Fibroblast of lung (primary cell): ENCODE measurements at regions not wholly inside any gene's neighbourhood (a gene's known extent, or its start where the extent isn't known, plus 50 kb on each side); places are given as distances from the start of the nearest gene placed in this dataset.
"Not testable (repeated sequence)": the region's sequence is repeated elsewhere in the genome, so short reads cannot be mapped to it uniquely, and the experiment has no call there.

Experiments used
- DNase-seq, 2 donors: peaks; one replicate each; pipeline versions ENCODE4 v3.0.0 to v3.0.0-alpha.2; 2010; ENCODE audit warnings: low read depth in 2 of 2
- H2AFZ ChIP-seq: 2 replicates; pipeline ENCODE4 v1.5.1; 2012; ENCODE audit warnings: low read length, control low read depth, inconsistent platforms
- H3K27ac ChIP-seq: 2 replicates; pipeline ENCODE4 v1.5.1; 2011; ENCODE audit warnings: low read length, control low read depth; ENCODE audit not compliant: insufficient read depth
- H3K27me3 ChIP-seq: 2 replicates; pipeline ENCODE4 v1.5.1; 2011; ENCODE audit warnings: mild to moderate bottlenecking, low read length; ENCODE audit not compliant: control insufficient read depth, insufficient read depth
- H3K36me3 ChIP-seq: 2 replicates; pipeline ENCODE4 v1.5.1; 2011; ENCODE audit warnings: low read length; ENCODE audit not compliant: control insufficient read depth, insufficient read depth
- H3K4me1 ChIP-seq: 2 replicates; pipeline ENCODE4 v1.5.1; 2011; ENCODE audit warnings: low read length; ENCODE audit not compliant: control insufficient read depth, insufficient read depth; ENCODE audit errors: extremely low read depth
- H3K4me2 ChIP-seq: 2 replicates; pipeline ENCODE4 v1.5.1; 2011; ENCODE audit warnings: low read length, control low read depth; ENCODE audit not compliant: insufficient read depth; ENCODE audit errors: extremely low read depth
- H3K4me3 ChIP-seq, 4 experiments: fragments of 200-600 bp in 1 of 4; sonication (generic) in 1 of 4; replicated peaks in 1 of 4; 2 replicates each; pipeline ENCODE4 v1.5.1; 2011 to 2016; ENCODE audit warnings: low read length in 4 of 4, low read depth in 3 of 4, mild to moderate bottlenecking in 3 of 4, control low read depth in 2 of 4, inconsistent platforms in 1 of 4, mixed read lengths in 1 of 4; ENCODE audit not compliant: insufficient read depth in 1 of 4; ENCODE audit errors: control extremely low read depth in 1 of 4
- H3K79me2 ChIP-seq: 2 replicates; pipeline ENCODE4 v1.5.1; 2012; ENCODE audit warnings: mild to moderate bottlenecking, low read length, inconsistent platforms; ENCODE audit not compliant: control insufficient read depth, insufficient read depth
- H3K9ac ChIP-seq: 2 replicates; pipeline ENCODE4 v1.5.1; 2011; ENCODE audit warnings: mild to moderate bottlenecking, low read length, control low read depth; ENCODE audit not compliant: insufficient read depth
- H3K9me3 ChIP-seq: 2 replicates; pipeline ENCODE4 v1.5.1; 2012; ENCODE audit warnings: low read depth, low read length; ENCODE audit not compliant: control insufficient read depth, insufficient read depth
- H4K20me1 ChIP-seq: 2 replicates; pipeline ENCODE4 v1.5.1; 2011; ENCODE audit warnings: low read length; ENCODE audit not compliant: control insufficient read depth, insufficient read depth; ENCODE audit errors: extremely low read depth
- EZH2 ChIP-seq: IDR thresholded peaks from 2 replicates; pipeline ENCODE4 v1.5.1; 2012; ENCODE audit warnings: low read length, control low read depth, mild to moderate bottlenecking; ENCODE audit errors: missing control alignments
- TF ChIP-seq, protein P1 (sequence below), 2 donors: IDR thresholded peaks in 1 of 2; conservative IDR thresholded peaks in 1 of 2; 1 replicate in 1 of 2; 2 replicates in 1 of 2; pipeline ENCODE4 v1.5.1; 2011 to 2012; ENCODE audit warnings: low read length in 2 of 2, control low read depth in 1 of 2, inconsistent platforms in 1 of 2, low read depth in 1 of 2, mild to moderate bottlenecking in 1 of 2

DNA sequence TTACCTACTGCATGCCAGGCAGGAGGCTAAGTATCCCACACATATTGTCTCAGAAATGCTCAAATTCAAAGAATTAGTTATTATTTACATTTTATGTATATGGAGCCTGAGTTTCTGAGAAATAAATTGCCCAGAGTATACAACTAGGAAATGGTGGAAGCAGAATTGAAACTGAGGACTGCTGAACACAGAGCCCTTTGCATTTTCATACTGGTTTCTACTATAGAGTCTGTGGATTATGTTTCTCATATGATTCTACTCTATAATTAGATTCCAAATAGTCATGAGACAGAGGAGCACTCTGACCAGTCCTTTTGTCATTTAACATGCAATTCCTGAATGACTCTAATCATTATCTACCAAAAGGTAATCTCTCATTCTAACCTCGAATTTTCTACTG lies 254.3 kb downstream of the LMBRD1 start:
- H3K79me2 ChIP-seq = no peaks in the 10 kb centered on the region
- no peak overlapping the region for H2AFZ ChIP-seq
- H4K20me1 ChIP-seq = no peaks in the 10 kb centered on the region
- H3K9ac ChIP-seq = no peak overlapping the region
- no peaks in the 10 kb centered on the region for H3K9me3 ChIP-seq
- no peak for DNase-seq
- H3K27ac ChIP-seq = no peak overlapping the region
- no peak overlapping the region for H3K4me2 ChIP-seq
- H3K36me3 ChIP-seq = no peaks in the 10 kb centered on the region
- TF ChIP-seq EZH2 = no peak
- TF ChIP-seq, protein P1, sequence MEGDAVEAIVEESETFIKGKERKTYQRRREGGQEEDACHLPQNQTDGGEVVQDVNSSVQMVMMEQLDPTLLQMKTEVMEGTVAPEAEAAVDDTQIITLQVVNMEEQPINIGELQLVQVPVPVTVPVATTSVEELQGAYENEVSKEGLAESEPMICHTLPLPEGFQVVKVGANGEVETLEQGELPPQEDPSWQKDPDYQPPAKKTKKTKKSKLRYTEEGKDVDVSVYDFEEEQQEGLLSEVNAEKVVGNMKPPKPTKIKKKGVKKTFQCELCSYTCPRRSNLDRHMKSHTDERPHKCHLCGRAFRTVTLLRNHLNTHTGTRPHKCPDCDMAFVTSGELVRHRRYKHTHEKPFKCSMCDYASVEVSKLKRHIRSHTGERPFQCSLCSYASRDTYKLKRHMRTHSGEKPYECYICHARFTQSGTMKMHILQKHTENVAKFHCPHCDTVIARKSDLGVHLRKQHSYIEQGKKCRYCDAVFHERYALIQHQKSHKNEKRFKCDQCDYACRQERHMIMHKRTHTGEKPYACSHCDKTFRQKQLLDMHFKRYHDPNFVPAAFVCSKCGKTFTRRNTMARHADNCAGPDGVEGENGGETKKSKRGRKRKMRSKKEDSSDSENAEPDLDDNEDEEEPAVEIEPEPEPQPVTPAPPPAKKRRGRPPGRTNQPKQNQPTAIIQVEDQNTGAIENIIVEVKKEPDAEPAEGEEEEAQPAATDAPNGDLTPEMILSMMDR (conservative IDR thresholded peaks at IDR 0.05 in 1 of 2, IDR thresholded peaks at IDR 0.05 in 1 of 2; ENCODE audit: low read depth in 1 of 2, low read length in 2 of 2) = no peak
- H3K27me3 ChIP-seq = no peaks in the 10 kb centered on the region
- no peaks in the 10 kb centered on the region for H3K4me1 ChIP-seq
- no peak overlapping the region for H3K4me3 ChIP-seq

DNA sequence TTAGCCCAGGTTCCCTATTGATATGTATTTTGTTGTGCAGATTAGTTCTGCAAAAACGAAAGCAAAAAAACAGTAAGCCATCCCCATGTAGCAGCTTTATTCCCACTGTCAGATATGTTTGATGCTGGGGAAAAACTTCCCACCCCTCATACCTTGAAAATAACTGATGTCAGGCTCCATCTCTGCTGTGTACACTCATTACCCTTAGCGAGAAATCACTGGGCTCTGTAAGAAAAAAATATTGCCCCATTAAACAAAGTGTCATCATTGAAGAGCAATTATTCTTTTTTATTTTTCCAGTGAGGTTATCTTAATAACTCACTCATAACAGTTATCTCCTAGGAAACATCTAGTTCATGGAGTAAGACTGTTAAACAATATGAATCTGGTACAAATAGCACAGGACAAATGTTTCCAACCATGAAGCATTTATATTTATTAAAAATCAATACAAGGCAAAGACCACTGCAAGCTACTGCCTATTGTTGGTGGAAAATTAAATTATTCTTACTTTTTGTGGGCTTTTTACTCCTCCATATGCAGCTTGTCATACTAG lies 268.8 kb downstream of the LMBRD1 start:
- TF ChIP-seq EZH2 = no peak
- TF ChIP-seq, protein P1 (conservative IDR thresholded peaks at IDR 0.05 in 1 of 2, IDR thresholded peaks at IDR 0.05 in 1 of 2; ENCODE audit: low read depth in 1 of 2, low read length in 2 of 2) = no peak
- Histone ChIP-seq H3K9ac (no peak overlapping the region), H3K4me2 (no peak overlapping the region), H4K20me1 (no peaks in the 10 kb centered on the region), H2AFZ (no peak overlapping the region), H3K9me3 (no peaks in the 10 kb centered on the region), H3K4me3 (no peak overlapping the region), H3K27me3 (no peaks in the 10 kb centered on the region), H3K4me1 (no peaks in the 10 kb centered on the region), H3K79me2 (no peaks in the 10 kb centered on the region), H3K27ac (no peak overlapping the region), H3K36me3 (no peaks in the 10 kb centered on the region)
- DNase-seq = no peak

DNA sequence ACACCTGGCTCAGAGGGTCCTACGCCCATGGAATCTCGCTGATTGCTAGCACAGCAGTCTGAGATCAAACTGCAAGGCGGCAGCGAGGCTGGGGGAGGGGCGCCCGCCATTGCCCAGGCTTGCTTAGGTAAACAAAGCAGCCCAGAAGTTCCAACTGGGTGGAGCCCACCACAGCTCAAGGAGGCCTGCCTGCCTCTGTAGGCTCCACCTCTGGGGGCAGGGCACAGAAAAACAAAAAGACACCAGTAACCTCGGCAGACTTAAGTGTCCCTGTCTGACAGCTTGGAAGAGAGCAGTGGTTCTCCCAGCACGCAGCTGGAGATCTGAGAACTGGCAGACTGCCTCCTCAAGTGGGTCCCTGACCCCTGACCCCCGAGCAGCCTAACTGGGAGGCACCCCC lies 281.3 kb downstream of the LMBRD1 start:
- not testable (repeated sequence) for H3K4me1 ChIP-seq, H3K4me3 ChIP-seq, H2AFZ ChIP-seq, H3K36me3 ChIP-seq, H4K20me1 ChIP-seq, H3K79me2 ChIP-seq, H3K9ac ChIP-seq, H3K27me3 ChIP-seq, H3K4me2 ChIP-seq, H3K27ac ChIP-seq, H3K9me3 ChIP-seq, DNase-seq
